Duodenal mucosa (tissue), 2 donors: ENCODE measurements at regions not wholly inside any gene's neighbourhood (a gene's known extent, or its start where the extent isn't known, plus 50 kb on each side); places are given as distances from the start of the nearest gene placed in this dataset.

Experiments used
- H3K27ac ChIP-seq: one replicate; pipeline ENCODE4 v1.7.0; 2013; ENCODE audit warnings: low read depth, low read length
- H3K27me3 ChIP-seq, 2 donors: one replicate each; pipeline ENCODE4 v1.7.0; 2013; ENCODE audit warnings: low read length in 2 of 2, control low read depth in 1 of 2; ENCODE audit not compliant: insufficient read depth in 2 of 2, control insufficient read depth in 1 of 2
- H3K36me3 ChIP-seq, 2 donors: one replicate each; pipeline ENCODE4 v1.7.0; 2013; ENCODE audit warnings: low read length in 2 of 2, control low read depth in 1 of 2; ENCODE audit not compliant: insufficient read depth in 2 of 2, control insufficient read depth in 1 of 2
- H3K4me1 ChIP-seq, 2 donors: one replicate each; pipeline ENCODE4 v1.7.0; 2013; ENCODE audit warnings: low read length in 2 of 2, control low read depth in 1 of 2; ENCODE audit not compliant: insufficient read depth in 2 of 2, control insufficient read depth in 1 of 2
- H3K4me3 ChIP-seq, 2 donors: one replicate each; pipeline ENCODE4 v1.7.0; 2013; ENCODE audit warnings: low read length in 2 of 2, low read depth in 1 of 2
- H3K9ac ChIP-seq, 2 donors: one replicate each; pipeline ENCODE4 v1.7.0; 2013; ENCODE audit warnings: low read length in 2 of 2, low read depth in 1 of 2
- H3K9me3 ChIP-seq, 2 donors: one replicate each; pipeline ENCODE4 v1.7.0; 2013; ENCODE audit warnings: low read length in 2 of 2, control low read depth in 1 of 2; ENCODE audit not compliant: control insufficient read depth in 1 of 2

DNA sequence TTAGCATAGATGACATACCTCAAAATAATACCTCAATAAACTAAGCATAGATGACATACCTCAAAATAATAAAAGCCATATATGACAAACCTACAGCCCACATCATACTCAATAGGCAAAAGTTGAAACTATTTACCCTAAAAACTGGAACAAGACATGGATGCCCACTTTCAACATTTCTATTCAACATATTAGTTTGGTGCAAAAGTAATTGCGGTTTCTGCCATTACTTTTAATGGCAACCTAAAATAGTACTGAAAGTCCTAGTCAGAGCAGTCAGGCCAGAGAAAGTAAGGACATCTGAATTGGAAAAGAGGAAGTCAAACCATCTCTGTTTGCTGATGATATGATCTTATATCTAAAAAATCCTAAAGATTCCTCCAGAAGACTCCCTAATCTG lies 250.4 kb downstream of the RAB28 start:
- Histone ChIP-seq H3K4me3 (no peak overlapping the region), H3K36me3 (no peaks in the 10 kb centered on the region), H3K27me3 (no peaks in the 10 kb centered on the region), H3K4me1 (no peaks in the 10 kb centered on the region), H3K9ac (no peak overlapping the region), H3K9me3 (peaks cover 0 to 5% of the 10 kb centered on the region in 2 donors), H3K27ac (no peak overlapping the region)

GRCh38 chr4:13219971-13220370 lies 264.2 kb downstream of the RAB28 start:
- no peaks in the 10 kb centered on the region for H3K4me1 ChIP-seq
- no peak overlapping the region for H3K4me3 ChIP-seq

GRCh38 chr4:13218326-13218958 lies 265.7 kb downstream of the RAB28 start:
- Histone ChIP-seq H3K27me3 (no peaks in the 10 kb centered on the region), H3K4me3 (no peak overlapping the region), H3K9me3 (peaks cover 0 to 2% of the 10 kb centered on the region in 2 donors), H3K27ac (no peak overlapping the region), H3K36me3 (no peaks in the 10 kb centered on the region), H3K9ac (no peak overlapping the region), H3K4me1 (no peaks in the 10 kb centered on the region)

More at GRCh38 chr4:13219971-13220370, 264.2 kb downstream of the RAB28 start:
- Histone ChIP-seq H3K27ac (no peak overlapping the region), H3K9ac (no peak overlapping the region), H3K27me3 (no peaks in the 10 kb centered on the region), H3K36me3 (no peaks in the 10 kb centered on the region), H3K9me3 (peaks cover 0 to 2% of the 10 kb centered on the region in 2 donors)

DNA sequence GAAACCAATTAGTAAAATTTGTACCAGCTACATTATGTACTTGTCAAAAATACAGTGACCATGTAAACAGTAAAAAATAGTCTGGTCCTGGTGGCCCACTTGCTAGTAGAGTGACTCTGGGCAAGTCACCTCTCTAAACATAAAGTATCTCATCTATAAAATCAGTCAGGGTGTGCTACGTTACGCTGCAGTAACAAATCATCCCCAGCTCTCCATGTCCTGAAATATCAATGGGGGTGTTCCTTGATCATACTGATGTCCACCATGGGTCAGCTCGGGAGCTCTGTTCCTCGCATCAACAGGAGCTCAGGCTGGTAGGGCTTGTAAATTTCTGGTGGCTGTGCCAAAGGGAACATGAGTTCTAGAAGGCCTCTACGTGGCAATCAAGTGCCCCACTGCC lies 268.6 kb downstream of the RAB28 start:
- Histone ChIP-seq H3K9ac (no peak overlapping the region), H3K9me3 (peaks cover 0 to 2% of the 10 kb centered on the region in 2 donors), H3K27ac (no peak overlapping the region), H3K36me3 (no peaks in the 10 kb centered on the region), H3K27me3 (no peaks in the 10 kb centered on the region), H3K4me1 (no peaks in the 10 kb centered on the region), H3K4me3 (no peak overlapping the region)

DNA sequence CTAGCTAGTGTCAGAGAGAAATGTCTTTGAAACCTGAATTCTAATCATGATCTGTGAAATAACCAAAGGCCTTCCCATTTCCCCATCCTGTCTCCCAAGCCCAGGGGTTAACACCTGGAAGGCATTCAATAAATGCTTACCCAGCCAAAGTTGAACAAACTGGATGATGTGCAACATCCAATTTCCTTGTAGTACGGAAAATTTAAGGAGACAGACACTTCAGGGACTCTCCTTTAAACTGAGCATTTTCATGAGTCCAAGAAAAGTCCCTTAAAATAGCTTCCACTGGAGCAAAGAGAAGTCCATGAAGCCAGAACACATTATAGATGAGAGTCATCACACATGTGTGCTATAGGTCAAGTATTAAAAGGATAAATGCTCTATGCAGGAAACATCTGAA lies 271.2 kb downstream of the RAB28 start:
- no peak overlapping the region for H3K27ac ChIP-seq
- H3K27me3 ChIP-seq, result no peaks in the 10 kb centered on the region
- H3K4me1 ChIP-seq, result no peaks in the 10 kb centered on the region
- no peak overlapping the region for H3K4me3 ChIP-seq
- H3K9me3 ChIP-seq, result peaks cover 0 to 2% of the 10 kb centered on the region in 2 donors
- no peak overlapping the region for H3K9ac ChIP-seq
- H3K36me3 ChIP-seq, result no peaks in the 10 kb centered on the region

GRCh38 chr4:13209600-13209999 lies 274.5 kb downstream of the RAB28 start:
- Histone ChIP-seq H3K9ac (no peak overlapping the region), H3K27me3 (no peaks in the 10 kb centered on the region), H3K4me3 (no peak overlapping the region), H3K9me3 (no peaks in the 10 kb centered on the region), H3K36me3 (no peaks in the 10 kb centered on the region), H3K27ac (no peak overlapping the region), H3K4me1 (no peaks in the 10 kb centered on the region)

DNA sequence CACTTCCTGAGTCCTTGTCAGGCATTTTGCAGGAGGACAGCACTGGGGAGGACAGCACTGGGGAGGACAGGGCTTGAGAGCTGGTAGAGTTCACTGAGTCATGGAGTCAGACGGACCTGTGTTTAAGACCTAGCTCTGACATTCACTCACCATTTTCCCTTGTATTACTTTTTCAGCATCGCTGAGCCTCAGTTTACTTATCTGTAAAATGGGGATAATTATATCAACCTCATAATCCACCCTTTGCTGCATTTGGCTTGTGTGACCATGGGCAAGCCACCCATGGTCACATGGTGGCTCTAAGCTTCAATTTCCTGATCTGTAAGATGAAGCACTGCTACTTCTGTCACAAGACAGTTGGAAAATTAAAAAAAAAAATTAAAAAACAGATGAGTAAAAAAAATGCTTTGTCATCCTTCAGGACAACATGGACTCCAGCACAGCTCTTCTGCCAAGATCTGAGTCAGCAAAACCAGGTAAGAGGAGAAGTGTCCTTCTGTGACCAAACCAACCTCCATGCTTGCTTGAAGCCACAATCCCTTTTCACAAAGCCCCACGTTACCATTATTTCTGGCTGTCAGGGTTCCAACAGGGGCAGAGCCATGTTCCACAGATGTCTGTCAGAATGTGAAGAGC lies 275.5 kb downstream of the RAB28 start:
- H3K27ac ChIP-seq, result no peak overlapping the region
- no peaks in the 10 kb centered on the region for H3K27me3 ChIP-seq
- no peaks in the 10 kb centered on the region for H3K36me3 ChIP-seq
- no peaks in the 10 kb centered on the region for H3K9me3 ChIP-seq
- no peaks in the 10 kb centered on the region for H3K4me1 ChIP-seq
- no peak overlapping the region for H3K4me3 ChIP-seq
- H3K9ac ChIP-seq, result no peak overlapping the region

DNA sequence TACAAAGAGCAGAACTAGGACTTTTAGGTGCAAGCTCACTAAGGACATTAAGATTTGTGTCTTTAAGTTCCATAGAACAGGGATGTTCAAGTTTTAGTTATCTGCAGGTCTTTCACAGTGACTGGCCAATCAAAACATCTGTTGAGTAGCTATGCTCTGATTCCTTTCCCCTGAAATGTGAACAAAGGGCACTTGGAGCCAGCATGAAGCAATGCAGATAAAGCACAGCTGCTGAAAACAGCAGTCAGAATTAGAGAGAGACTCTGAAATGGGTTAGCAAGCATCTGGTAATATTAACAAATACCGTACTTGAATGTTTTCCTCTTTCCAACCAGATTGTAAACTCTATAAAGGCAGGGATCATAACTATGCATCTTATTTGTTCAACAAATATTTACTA lies 276.9 kb downstream of the RAB28 start:
- H3K9me3 ChIP-seq, result no peaks in the 10 kb centered on the region
- H3K27ac ChIP-seq, result no peak overlapping the region
- no peaks in the 10 kb centered on the region for H3K4me1 ChIP-seq
- H3K27me3 ChIP-seq, result no peaks in the 10 kb centered on the region
- no peaks in the 10 kb centered on the region for H3K36me3 ChIP-seq
- no peak overlapping the region for H3K4me3 ChIP-seq
- H3K9ac ChIP-seq, result no peak overlapping the region

- H3K9me3 ChIP-seq, result no peaks in the 10 kb centered on the region
- no peak overlapping the region for H3K9ac ChIP-seq
- H3K27me3 ChIP-seq, result no peaks in the 10 kb centered on the region
- H3K36me3 ChIP-seq, result no peaks in the 10 kb centered on the region
- H3K27ac ChIP-seq, result no peak overlapping the region
- no peak overlapping the region for H3K4me3 ChIP-seq
- no peaks in the 10 kb centered on the region for H3K4me1 ChIP-seq
These were observed 281.0 kb downstream of the RAB28 start for GRCh38 chr4:13203101-13203500.

DNA sequence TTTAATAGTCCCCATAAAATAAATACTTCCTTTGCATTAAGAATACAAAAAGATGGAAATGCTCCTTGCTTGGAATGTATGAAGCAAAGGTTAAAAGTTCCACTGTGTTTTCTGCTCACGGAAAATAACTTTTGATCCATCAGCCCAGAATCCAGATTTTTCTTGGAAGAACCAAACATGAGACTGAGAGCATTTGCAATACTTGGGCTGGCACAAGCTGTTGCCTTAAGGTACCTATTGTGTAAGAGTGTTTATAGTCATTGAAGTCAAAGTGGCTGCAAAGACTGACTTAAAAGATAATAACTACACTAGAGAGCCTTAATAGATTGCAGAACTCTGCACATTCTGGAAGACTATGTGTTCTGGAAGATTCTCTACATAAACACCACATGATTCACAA lies 281.4 kb downstream of the RAB28 start:
- H3K27me3 ChIP-seq, result no peaks in the 10 kb centered on the region
- H3K9ac ChIP-seq, result no peak overlapping the region
- H3K27ac ChIP-seq, result no peak overlapping the region
- no peaks in the 10 kb centered on the region for H3K4me1 ChIP-seq
- H3K4me3 ChIP-seq, result no peak overlapping the region
- H3K36me3 ChIP-seq, result no peaks in the 10 kb centered on the region
- H3K9me3 ChIP-seq, result no peaks in the 10 kb centered on the region
